MM.1S (cell line): ENCODE measurements at regions not wholly inside any gene's neighbourhood (a gene's known extent, or its start where the extent isn't known, plus 50 kb on each side); places are given as distances from the start of the nearest gene placed in this dataset.

ENCODE experiments used
- DNase-seq: peaks from one replicate; pipeline ENCODE4 v3.0.0-alpha.2; 2015
- H2AFZ ChIP-seq: fragments of 300-600 bp; sonication (generic); 2 replicates; pipeline ENCODE4 v1.6.0; 2016; ENCODE audit warnings: antibody characterized with exemption, low read length
- H3F3A ChIP-seq: fragments of 300-600 bp; sonication (generic); 2 replicates; pipeline ENCODE4 v1.6.1; 2016; ENCODE audit warnings: mild to moderate bottlenecking, antibody characterized with exemption, low read length, moderate library complexity, mixed read lengths; ENCODE audit not compliant: insufficient read depth
- H3K27ac ChIP-seq: fragments of 300-600 bp; sonication (generic); 2 replicates; pipeline ENCODE4 v1.5.1; 2016; ENCODE audit warnings: mild to moderate bottlenecking, low read length
- H3K27me3 ChIP-seq: fragments of 300-600 bp; sonication (generic); replicated peaks from 2 replicates; pipeline ENCODE4 v1.6.0; 2016; ENCODE audit warnings: low read length; ENCODE audit not compliant: insufficient read depth
- H3K36me3 ChIP-seq: fragments of 300-600 bp; sonication (generic); replicated peaks from 2 replicates; pipeline ENCODE4 v1.6.1; 2016; ENCODE audit warnings: mild to moderate bottlenecking, low read length, mixed read lengths; ENCODE audit not compliant: insufficient read depth
- H3K4me1 ChIP-seq: fragments of 300-600 bp; sonication (generic); 2 replicates; pipeline ENCODE4 v1.6.1; 2016; ENCODE audit warnings: low read length, mixed read lengths
- H3K4me2 ChIP-seq: fragments of 300-600 bp; sonication (generic); 2 replicates; pipeline ENCODE4 v1.6.0; 2016; ENCODE audit warnings: low read depth, low read length
- H3K4me3 ChIP-seq: fragments of 300-600 bp; sonication (generic); 2 replicates; pipeline ENCODE4 v1.5.1; 2016; ENCODE audit warnings: low read length, mixed read lengths
- H3K79me2 ChIP-seq: fragments of 300-600 bp; sonication (generic); 2 replicates; pipeline ENCODE4 v1.6.1; 2016; ENCODE audit warnings: mixed run types, low read length, mixed read lengths
- H3K9ac ChIP-seq: fragments of 300-600 bp; sonication (generic); 2 replicates; pipeline ENCODE4 v1.6.1; 2016; ENCODE audit warnings: low read length, mixed read lengths
- H3K9me2 ChIP-seq: fragments of 300-600 bp; sonication (generic); replicated peaks from 2 replicates; pipeline ENCODE4 v1.6.1; 2016; ENCODE audit warnings: mild to moderate bottlenecking, low read length, mixed read lengths; ENCODE audit not compliant: insufficient read depth
- H3K9me3 ChIP-seq: fragments of 300-600 bp; sonication (generic); replicated peaks from 2 replicates; pipeline ENCODE4 v1.6.1; 2016; ENCODE audit warnings: mild to moderate bottlenecking, low read length, mixed read lengths; ENCODE audit not compliant: insufficient read depth
- H4K20me1 ChIP-seq: fragments of 300-600 bp; sonication (generic); 2 replicates; pipeline ENCODE4 v1.6.1; 2016; ENCODE audit warnings: mild to moderate bottlenecking, low read length, moderate library complexity, mixed read lengths; ENCODE audit not compliant: insufficient read depth
- CTCF ChIP-seq: fragments of 300-600 bp; sonication (generic); IDR thresholded peaks from 2 replicates; pipeline ENCODE4 v1.5.1; 2016; ENCODE audit warnings: antibody characterized with exemption, low read length, mixed read lengths
- EZH2 ChIP-seq: fragments of 300-600 bp; sonication (generic); optimal IDR thresholded peaks from 2 replicates; pipeline ENCODE3; 2017; ENCODE audit warnings: low read depth, mild to moderate bottlenecking, antibody characterized with exemption, low read length, mixed read lengths
- EZH2phosphoT487 ChIP-seq: fragments of 300-600 bp; sonication (generic); IDR thresholded peaks from 2 replicates; pipeline ENCODE4 v1.6.1; 2018; ENCODE audit warnings: antibody characterized with exemption, low read length

GRCh38 chr13:82364525-82364924 is 1517.7 kb downstream of the SLITRK1 start:
- Histone ChIP-seq H3K9ac (no peak overlapping the region), H2AFZ (no peak overlapping the region), H3K4me3 (no peak overlapping the region), H3K27ac (no peak overlapping the region), H4K20me1 (no peaks in the 10 kb centered on the region), H3K4me2 (no peak overlapping the region), H3K79me2 (no peaks in the 10 kb centered on the region), H3K27me3 (no peaks in the 10 kb centered on the region), H3F3A (no peaks in the 10 kb centered on the region), H3K36me3 (no peaks in the 10 kb centered on the region), H3K9me3 (no peaks in the 10 kb centered on the region), H3K4me1 (no peaks in the 10 kb centered on the region), H3K9me2 (no peaks in the 10 kb centered on the region)
- TF ChIP-seq EZH2 (no peak), EZH2phosphoT487 (no peak), CTCF (no peak)
- DNase-seq, result no peak

GRCh38 chr13:82358284-82358683 is 1524.0 kb downstream of the SLITRK1 start:
- H3K9me3 ChIP-seq, result no peaks in the 10 kb centered on the region
- H3K9me2 ChIP-seq, result no peaks in the 10 kb centered on the region
- no peaks in the 10 kb centered on the region for H3K4me1 ChIP-seq
- no peak overlapping the region for H3K4me2 ChIP-seq
- H3K79me2 ChIP-seq, result no peaks in the 10 kb centered on the region
- H3K9ac ChIP-seq, result no peak overlapping the region
- H2AFZ ChIP-seq, result no peak overlapping the region
- H3K27me3 ChIP-seq, result no peaks in the 10 kb centered on the region
- no peaks in the 10 kb centered on the region for H4K20me1 ChIP-seq
- no peak overlapping the region for H3K4me3 ChIP-seq
- H3K27ac ChIP-seq, result no peak overlapping the region
- DNase-seq, result no peak
- TF ChIP-seq EZH2, result no peak
- TF ChIP-seq CTCF, result no peak
- TF ChIP-seq EZH2phosphoT487, result no peak
- H3K36me3 ChIP-seq, result no peaks in the 10 kb centered on the region
- no peaks in the 10 kb centered on the region for H3F3A ChIP-seq

GRCh38 chr13:82356667-82357410 is 1525.4 kb downstream of the SLITRK1 start:
- Histone ChIP-seq H3K27ac (no peak overlapping the region), H3K79me2 (no peaks in the 10 kb centered on the region), H3K9me2 (no peaks in the 10 kb centered on the region), H3K4me2 (no peak overlapping the region), H3K4me3 (no peak overlapping the region), H2AFZ (no peak overlapping the region), H3K4me1 (no peaks in the 10 kb centered on the region), H3K9me3 (no peaks in the 10 kb centered on the region), H3F3A (no peaks in the 10 kb centered on the region), H3K36me3 (no peaks in the 10 kb centered on the region), H4K20me1 (no peaks in the 10 kb centered on the region), H3K27me3 (no peaks in the 10 kb centered on the region), H3K9ac (no peak overlapping the region)
- TF ChIP-seq EZH2phosphoT487, result no peak
- TF ChIP-seq CTCF, result no peak
- no peak for TF ChIP-seq EZH2
- DNase-seq, result no peak
